GM21576 (cell line): ENCODE measurements at regions not wholly inside any gene's neighbourhood (a gene's known extent, or its start where the extent isn't known, plus 50 kb on each side); places are given as distances from the start of the nearest gene placed in this dataset.
"Not testable (repeated sequence)": the region's sequence is repeated elsewhere in the genome, so short reads cannot be mapped to it uniquely, and the experiment has no call there.

ENCODE experiments used
- ATAC-seq: cut with Tn5 transposase; IDR thresholded peaks from one replicate; pipeline ENCODE4 v1.9.1; 2021; ENCODE audit warnings: mild to moderate bottlenecking, moderate library complexity; ENCODE audit not compliant: unreplicated experiment

DNA sequence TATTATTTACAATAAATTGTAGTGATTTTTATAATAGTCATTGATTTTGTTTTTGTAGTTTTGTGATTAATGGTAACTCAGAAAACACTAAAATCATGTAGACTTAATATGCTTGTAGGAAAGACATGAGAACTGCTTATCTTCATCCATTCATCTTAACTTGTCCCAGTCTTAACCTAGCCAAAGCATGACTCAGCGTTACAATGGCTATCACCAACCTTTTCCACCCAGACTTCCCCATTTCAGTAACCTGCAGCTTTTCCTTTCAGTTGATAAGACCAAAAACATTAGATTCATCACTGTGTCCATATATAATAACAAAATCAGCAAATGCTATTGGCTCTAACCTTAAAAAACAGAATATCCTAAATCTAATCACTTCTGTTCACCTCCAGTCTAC, 106.2 kb upstream of the KLF8 start:
- no peak for ATAC-seq

DNA sequence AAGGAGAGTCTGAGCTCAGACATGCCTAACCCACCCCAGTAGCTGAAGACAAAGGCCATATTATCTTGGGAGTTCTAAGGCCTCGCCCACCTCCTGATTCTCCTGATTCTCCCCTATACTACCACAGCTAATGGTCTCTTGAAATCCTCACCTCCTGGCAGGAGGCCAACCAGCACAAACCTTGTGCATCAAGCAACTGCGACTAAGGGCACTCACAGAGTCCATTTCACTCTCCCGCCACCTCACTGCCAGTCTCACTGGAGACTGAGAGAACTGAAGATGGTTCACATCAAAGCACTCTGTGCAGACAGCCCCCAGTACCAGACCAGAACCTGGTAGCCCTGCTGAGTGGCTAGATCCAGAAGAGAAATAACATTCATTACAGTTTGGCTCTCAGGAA, 102.1 kb upstream of the KLF8 start:
- no peak for ATAC-seq

DNA sequence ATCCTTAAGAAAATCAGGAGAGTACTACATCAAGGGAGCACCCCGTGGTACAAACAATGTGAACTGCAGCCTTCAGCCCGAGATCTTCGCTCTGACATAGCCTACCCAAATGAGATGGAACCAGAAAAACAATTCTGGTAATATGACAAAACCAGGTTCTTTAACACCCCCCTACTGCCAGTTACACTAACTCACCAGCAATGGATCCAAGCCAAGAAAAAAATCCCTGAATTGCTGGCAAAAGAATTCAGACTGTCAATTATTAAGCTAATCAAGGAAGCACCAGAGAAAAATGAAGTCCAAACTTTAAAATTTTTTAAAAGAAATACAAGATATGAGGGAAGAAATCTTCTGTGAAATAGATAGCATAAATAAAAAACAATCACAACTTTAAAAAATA, 101.7 kb upstream of the KLF8 start:
- no peak for ATAC-seq

DNA sequence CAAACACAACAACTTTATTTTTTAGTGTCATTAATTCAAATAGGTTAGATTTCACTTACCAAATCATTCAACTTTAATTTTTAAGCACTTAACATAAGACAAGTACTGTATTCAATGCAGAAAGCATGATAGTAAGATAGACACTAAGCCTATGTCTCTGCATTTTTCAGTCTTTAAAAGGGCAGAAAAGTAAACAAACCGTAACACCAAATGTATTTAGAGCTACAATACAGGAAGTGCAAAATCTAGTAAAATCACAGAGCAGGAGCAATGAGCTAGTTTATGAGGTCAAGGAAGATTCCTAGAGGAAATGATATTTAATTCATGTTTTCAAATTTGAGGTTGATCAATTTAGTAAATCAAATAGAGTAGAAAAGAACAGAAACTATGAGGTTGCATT, 68.0 kb upstream of the KLF8 start:
- not testable (repeated sequence) for ATAC-seq
